Endothelial cell of umbilical vein (primary cell): ENCODE measurements at regions not wholly inside any gene's neighbourhood (a gene's known extent, or its start where the extent isn't known, plus 50 kb on each side); places are given as distances from the start of the nearest gene placed in this dataset.

Source experiments
- BruUV-seq: library from RNA; stranded (reverse); fragments of 400-500 nt; replicated peaks from 2 replicates; lab custom pipeline; 2021; lab: Mats Ljungman, UMichigan
- CTCF ChIA-PET: fragments of 300-600, 350-600 bp; sonication (Branson Sonifier 250); formaldehyde crosslinking; loops from one replicate; lab custom pipeline; 2021; ENCODE audit warnings: antibody characterized with exemption, inconsistent platforms; lab: Charles Lee
- POLR2A ChIA-PET: fragments of 300-600, 350-600 bp; sonication (Branson Sonifier 250); formaldehyde crosslinking; loops from one replicate; lab custom pipeline; 2021; ENCODE audit warnings: antibody characterized with exemption, inconsistent platforms; lab: Charles Lee
- DNase-seq: peaks from one replicate; pipeline ENCODE4 v3.0.0-alpha.2; 2011; ENCODE audit warnings: low read depth, low spot score
- FAIRE-seq: peaks from 2 replicates; lab custom pipeline; 2011; peaks lifted over from hg19 to GRCh38; lab: Jason Lieb, UNC
- H2AFZ ChIP-seq: 2 replicates; pipeline ENCODE4 v1.6.0; 2012; ENCODE audit warnings: low read depth, low read length, control low read depth, inconsistent platforms
- H3K27ac ChIP-seq: 2 replicates; pipeline ENCODE4 v1.5.1; 2011; ENCODE audit warnings: low read depth, mild to moderate bottlenecking, control low read depth, low read length, moderate library complexity; ENCODE audit not compliant: insufficient read depth
- H3K27me3 ChIP-seq, 2 experiments: 2 replicates each; pipeline versions ENCODE4 v1.6.0 to v1.6.1; 2011; ENCODE audit warnings: low read length in 2 of 2, mixed read lengths in 1 of 2; ENCODE audit not compliant: control insufficient read depth in 2 of 2, insufficient read depth in 2 of 2
- H3K36me3 ChIP-seq, 2 experiments: 2 replicates in 1 of 2; 3 replicates in 1 of 2; pipeline ENCODE4 v1.5.1; 2011; ENCODE audit warnings: low read length in 2 of 2, mild to moderate bottlenecking in 1 of 2, moderate library complexity in 1 of 2; ENCODE audit not compliant: control insufficient read depth in 2 of 2, insufficient read depth in 2 of 2; ENCODE audit errors: extremely low read depth in 1 of 2
- H3K4me1 ChIP-seq: 3 replicates; pipeline ENCODE4 v1.5.1; 2011; ENCODE audit warnings: mild to moderate bottlenecking, low read length; ENCODE audit not compliant: control insufficient read depth, insufficient read depth; ENCODE audit errors: extremely low read depth
- H3K4me2 ChIP-seq: 2 replicates; pipeline ENCODE4 v1.6.1; 2011; ENCODE audit warnings: low read length, control low read depth, mixed read lengths; ENCODE audit not compliant: insufficient read depth
- H3K4me3 ChIP-seq, 3 experiments: fragments of 200-600 bp in 1 of 3; sonication (generic), shearing (Covaris generic) in 1 of 3; replicated peaks in 1 of 3; 2 replicates each; pipeline ENCODE4 v1.5.1; 2011 to 2016; ENCODE audit warnings: control low read depth in 3 of 3, low read length in 3 of 3, mild to moderate bottlenecking in 2 of 3, inconsistent platforms in 1 of 3, low read depth in 1 of 3, moderate library complexity in 1 of 3; ENCODE audit not compliant: insufficient read depth in 1 of 3
- H3K79me2 ChIP-seq: 2 replicates; pipeline ENCODE4 v1.6.0; 2012; ENCODE audit warnings: low read length, inconsistent platforms; ENCODE audit not compliant: control insufficient read depth, insufficient read depth
- H3K9ac ChIP-seq: replicated peaks from 2 replicates; pipeline ENCODE3; 2011; ENCODE audit warnings: low read length, control low read depth; ENCODE audit not compliant: insufficient read depth; ENCODE audit errors: extremely low read depth
- H3K9me1 ChIP-seq: replicated peaks from 3 replicates; pipeline ENCODE4 v1.6.0; 2011; ENCODE audit warnings: mild to moderate bottlenecking, low read length; ENCODE audit not compliant: control insufficient read depth, insufficient read depth; ENCODE audit errors: extremely low read depth
- H3K9me3 ChIP-seq: replicated peaks from 2 replicates; pipeline ENCODE4 v1.5.1; 2012; ENCODE audit warnings: low read length, inconsistent platforms; ENCODE audit not compliant: control insufficient read depth, insufficient read depth
- H4K20me1 ChIP-seq: replicated peaks from 2 replicates; pipeline ENCODE3; 2011; ENCODE audit warnings: mild to moderate bottlenecking, low read length; ENCODE audit not compliant: control insufficient read depth, insufficient read depth; ENCODE audit errors: extremely low read depth
- EZH2 ChIP-seq: IDR thresholded peaks from 2 replicates; pipeline ENCODE4 v1.6.1; 2012; ENCODE audit warnings: borderline replicate concordance, low read depth, mild to moderate bottlenecking, moderate library complexity, low read length, inconsistent platforms; ENCODE audit not compliant: severe bottlenecking
- FOS ChIP-seq: IDR thresholded peaks from 2 replicates; pipeline ENCODE4 v1.6.1; 2011; ENCODE audit warnings: mild to moderate bottlenecking, low read length, moderate library complexity, borderline replicate concordance; ENCODE audit not compliant: insufficient read depth
- GATA2 ChIP-seq: IDR thresholded peaks from 2 replicates; pipeline ENCODE4 v1.7.0; 2011; ENCODE audit warnings: low read depth, mild to moderate bottlenecking, moderate library complexity, mixed read lengths, low read length; ENCODE audit not compliant: insufficient read length, insufficient read depth
- JUN ChIP-seq: IDR thresholded peaks from 2 replicates; pipeline ENCODE4 v1.6.1; 2011; ENCODE audit warnings: borderline replicate concordance, low read depth; ENCODE audit not compliant: insufficient read length, insufficient read depth
- MYC ChIP-seq: IDR thresholded peaks from one replicate; pipeline ENCODE4 v1.6.1; 2011; ENCODE audit warnings: mild to moderate bottlenecking, low read depth, low read length
- POLR2A ChIP-seq: IDR thresholded peaks from 2 replicates; pipeline ENCODE4 v1.6.1; 2012; ENCODE audit warnings: low read depth, mild to moderate bottlenecking, control low read depth, low read length
- POLR2AphosphoS5 ChIP-seq: IDR thresholded peaks from 2 replicates; pipeline ENCODE4 v1.6.1; 2012; ENCODE audit warnings: low read depth, mild to moderate bottlenecking, control low read depth, low read length, moderate library complexity; ENCODE audit not compliant: insufficient read depth
- dilution Hi-C: fragments of 300-500 bp; cut with MboI; formaldehyde crosslinking; loops from one replicate; pipeline ENCODE4 v1.15.0; 2019; ENCODE audit warnings: low sequenced_read_pairs; ENCODE audit not compliant: extremely low pct_ligation_motif_present
- intact Hi-C: fragments of 100-400 bp; cut with micrococcal nuclease; formaldehyde crosslinking; loops from one replicate; pipeline ENCODE4 v1.10.0; 2022
- TF ChIP-seq, protein P1 (sequence below): IDR thresholded peaks from 2 replicates; pipeline ENCODE4 v1.6.1; 2011; ENCODE audit not compliant: insufficient read depth, insufficient read length
- TF ChIP-seq, protein P2 (sequence below), 2 donors: IDR thresholded peaks; 1 replicate in 1 of 2; 2 replicates in 1 of 2; pipeline ENCODE4 v1.5.1; 2011; ENCODE audit warnings: low read length in 2 of 2, mild to moderate bottlenecking in 2 of 2, moderate library complexity in 2 of 2, control low read depth in 1 of 2, inconsistent platforms in 1 of 2, low read depth in 1 of 2; ENCODE audit not compliant: insufficient read depth in 1 of 2; ENCODE audit errors: extremely low read depth in 1 of 2

DNA sequence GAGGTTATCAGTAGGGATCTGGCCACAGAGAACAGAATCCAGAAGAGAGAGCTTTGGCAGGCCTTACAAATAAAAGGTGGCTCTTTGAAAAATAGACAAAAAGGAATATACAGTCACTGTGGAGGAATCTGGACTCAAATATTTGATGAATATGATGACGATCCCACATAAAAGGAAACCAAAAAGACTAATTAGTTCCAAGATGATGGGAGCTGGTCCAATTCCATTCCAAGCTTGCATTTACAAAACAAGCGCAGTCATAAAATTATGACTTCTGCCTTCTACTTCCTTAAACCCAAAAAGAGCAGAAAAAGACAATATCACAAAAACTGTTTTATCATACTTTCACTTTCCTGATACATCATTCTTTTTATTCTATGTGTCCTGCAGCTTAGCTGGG is 285.8 kb downstream of the DIPK2A start:
- no peaks in the 10 kb centered on the region for H3K79me2 ChIP-seq
- H3K9me3 ChIP-seq, result no peaks in the 10 kb centered on the region
- FAIRE-seq (no peak), DNase-seq (no peak)
- ChIA-PET CTCF (interaction anchor here (1.8 kb wide), 1 partner anchor 8 kb away, joined by 6 read pairs; no protein-coding TSS in a partner anchor), POLR2A (no interaction called here)
- no peak overlapping the region for H3K9ac ChIP-seq
- BruUV-seq, result no TSS peak
- no peak overlapping the region for H3K4me3 ChIP-seq
- no peaks in the 10 kb centered on the region for H3K36me3 ChIP-seq
- no peaks in the 10 kb centered on the region for H4K20me1 ChIP-seq
- H3K27ac ChIP-seq, result no peak overlapping the region
- dilution Hi-C loops, result no loop called here
- intact Hi-C loops, result no loop called here
- TF ChIP-seq GATA2 (no peak), FOS (no peak), EZH2 (no peak), JUN (no peak), MYC (no peak), POLR2A (no peak), POLR2AphosphoS5 (no peak)
- TF ChIP-seq, protein P1, sequence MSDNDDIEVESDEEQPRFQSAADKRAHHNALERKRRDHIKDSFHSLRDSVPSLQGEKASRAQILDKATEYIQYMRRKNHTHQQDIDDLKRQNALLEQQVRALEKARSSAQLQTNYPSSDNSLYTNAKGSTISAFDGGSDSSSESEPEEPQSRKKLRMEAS, result no peak
- TF ChIP-seq, protein P2, sequence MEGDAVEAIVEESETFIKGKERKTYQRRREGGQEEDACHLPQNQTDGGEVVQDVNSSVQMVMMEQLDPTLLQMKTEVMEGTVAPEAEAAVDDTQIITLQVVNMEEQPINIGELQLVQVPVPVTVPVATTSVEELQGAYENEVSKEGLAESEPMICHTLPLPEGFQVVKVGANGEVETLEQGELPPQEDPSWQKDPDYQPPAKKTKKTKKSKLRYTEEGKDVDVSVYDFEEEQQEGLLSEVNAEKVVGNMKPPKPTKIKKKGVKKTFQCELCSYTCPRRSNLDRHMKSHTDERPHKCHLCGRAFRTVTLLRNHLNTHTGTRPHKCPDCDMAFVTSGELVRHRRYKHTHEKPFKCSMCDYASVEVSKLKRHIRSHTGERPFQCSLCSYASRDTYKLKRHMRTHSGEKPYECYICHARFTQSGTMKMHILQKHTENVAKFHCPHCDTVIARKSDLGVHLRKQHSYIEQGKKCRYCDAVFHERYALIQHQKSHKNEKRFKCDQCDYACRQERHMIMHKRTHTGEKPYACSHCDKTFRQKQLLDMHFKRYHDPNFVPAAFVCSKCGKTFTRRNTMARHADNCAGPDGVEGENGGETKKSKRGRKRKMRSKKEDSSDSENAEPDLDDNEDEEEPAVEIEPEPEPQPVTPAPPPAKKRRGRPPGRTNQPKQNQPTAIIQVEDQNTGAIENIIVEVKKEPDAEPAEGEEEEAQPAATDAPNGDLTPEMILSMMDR (IDR thresholded peaks at IDR 0.05; ENCODE audit: extremely low read depth in 1 of 2, insufficient read depth in 1 of 2, low read depth in 1 of 2, low read length in 2 of 2), result no peak
- no peaks in the 10 kb centered on the region for H3K27me3 ChIP-seq
- H3K4me1 ChIP-seq, result no peaks in the 10 kb centered on the region
- no peaks in the 10 kb centered on the region for H3K9me1 ChIP-seq
- no peak overlapping the region for H3K4me2 ChIP-seq
- no peak overlapping the region for H2AFZ ChIP-seq
